ENCODE measurements at regions not wholly inside any gene's neighbourhood (a gene's known extent, or its start where the extent isn't known, plus 50 kb on each side); places are given as distances from the start of the nearest gene placed in this dataset.

DNA sequence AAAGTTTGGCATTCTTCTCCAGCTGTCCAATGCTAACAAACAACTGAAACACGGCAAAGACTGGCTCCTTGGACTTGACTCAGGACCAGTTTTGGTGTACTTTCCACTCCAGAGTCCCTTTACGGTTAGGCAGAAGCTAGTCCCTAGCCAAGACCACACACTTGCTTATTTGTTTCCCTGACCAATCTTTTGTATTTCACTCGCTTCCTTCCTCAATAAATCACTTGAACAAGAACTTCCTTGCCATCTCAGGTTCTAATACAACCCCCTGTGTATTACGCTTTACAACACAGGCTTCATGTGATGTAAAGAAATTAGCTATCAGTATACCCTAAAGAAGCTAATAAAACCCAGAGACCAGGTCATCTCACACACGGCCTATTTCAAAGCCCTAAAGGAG lies 947.5 kb upstream of the CTNND2 start:
- no peak for TF ChIP-seq CTCF (IDR thresholded peaks at IDR 0.05; ENCODE audit: partially characterized antibody, unreplicated experiment)
- DNase-seq: no peak
- no peaks in the 10 kb centered on the region for H3K36me3 Mint-ChIP-seq (ENCODE audit: unreplicated experiment)
- no peaks in the 10 kb centered on the region for H3K27me3 Mint-ChIP-seq (ENCODE audit: unreplicated experiment)
- H3K9me3 Mint-ChIP-seq (ENCODE audit: unreplicated experiment): no peaks in the 10 kb centered on the region
- no peaks in the 10 kb centered on the region for H3K4me1 Mint-ChIP-seq (ENCODE audit: low read depth, unreplicated experiment)
- H3K4me3 Mint-ChIP-seq (ENCODE audit: unreplicated experiment): no peak overlapping the region
- H3K27ac Mint-ChIP-seq (ENCODE audit: unreplicated experiment): no peak overlapping the region

DNA sequence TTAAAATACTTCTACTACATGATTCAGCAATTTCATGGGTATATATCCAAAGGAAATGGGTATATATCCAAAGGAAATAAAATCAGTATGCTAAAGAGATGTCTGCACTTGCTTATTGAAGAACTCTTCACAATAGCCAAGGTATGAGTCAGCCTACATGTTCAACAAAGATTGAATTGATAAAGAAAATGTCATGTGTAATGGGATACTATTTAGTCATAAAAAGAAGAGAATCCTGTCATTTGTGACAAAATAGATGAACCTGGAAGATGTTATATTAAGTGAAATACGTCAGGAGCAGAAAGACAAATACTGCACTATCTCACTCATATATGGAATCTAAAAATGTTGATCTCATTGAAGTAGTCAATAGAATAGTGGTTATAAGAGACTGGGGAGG lies 944.5 kb upstream of the CTNND2 start:
- no peaks in the 10 kb centered on the region for H3K36me3 Mint-ChIP-seq (ENCODE audit: unreplicated experiment)

GRCh38 chr5:12845549-12846159 lies 941.4 kb upstream of the CTNND2 start:
- H3K4me1 Mint-ChIP-seq (ENCODE audit: low read depth, unreplicated experiment): no peaks in the 10 kb centered on the region
- H3K36me3 Mint-ChIP-seq (ENCODE audit: unreplicated experiment): no peaks in the 10 kb centered on the region
- DNase-seq: no peak
- no peaks in the 10 kb centered on the region for H3K9me3 Mint-ChIP-seq (ENCODE audit: unreplicated experiment)
- H3K4me3 Mint-ChIP-seq (ENCODE audit: unreplicated experiment): no peak overlapping the region
- no peak for TF ChIP-seq CTCF (IDR thresholded peaks at IDR 0.05; ENCODE audit: partially characterized antibody, unreplicated experiment)
- H3K27me3 Mint-ChIP-seq (ENCODE audit: unreplicated experiment): no peaks in the 10 kb centered on the region
- H3K27ac Mint-ChIP-seq (ENCODE audit: unreplicated experiment): no peak overlapping the region

More for the DNA sequence above, 944.5 kb upstream of the CTNND2 start:
- no peaks in the 10 kb centered on the region for H3K27me3 Mint-ChIP-seq (ENCODE audit: unreplicated experiment)
- H3K4me1 Mint-ChIP-seq (ENCODE audit: low read depth, unreplicated experiment): no peaks in the 10 kb centered on the region
- no peaks in the 10 kb centered on the region for H3K9me3 Mint-ChIP-seq (ENCODE audit: unreplicated experiment)
- TF ChIP-seq CTCF (IDR thresholded peaks at IDR 0.05; ENCODE audit: partially characterized antibody, unreplicated experiment): no peak
- DNase-seq: no peak
- no peak overlapping the region for H3K27ac Mint-ChIP-seq (ENCODE audit: unreplicated experiment)
- no peak overlapping the region for H3K4me3 Mint-ChIP-seq (ENCODE audit: unreplicated experiment)

DNA sequence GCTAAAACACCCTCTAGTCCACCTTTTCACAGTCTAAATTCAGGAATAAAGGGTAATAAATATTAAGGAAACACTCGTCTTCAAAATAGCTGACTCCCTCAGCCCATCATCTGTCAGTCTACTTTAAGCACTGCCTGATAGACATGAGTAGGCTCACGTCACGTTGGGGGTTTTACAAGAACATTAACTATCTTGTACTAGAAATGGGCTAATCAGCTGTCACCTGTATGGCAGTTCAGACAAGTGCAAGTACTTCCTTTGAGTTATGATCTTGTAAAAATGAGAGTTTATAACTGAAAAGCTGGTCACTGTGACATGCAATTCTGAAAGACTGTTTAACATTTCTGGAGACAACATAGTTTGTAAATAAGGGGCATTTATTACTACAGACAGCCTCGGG lies 936.7 kb upstream of the CTNND2 start:
- TF ChIP-seq CTCF (IDR thresholded peaks at IDR 0.05; ENCODE audit: partially characterized antibody, unreplicated experiment): no peak
- H3K36me3 Mint-ChIP-seq (ENCODE audit: unreplicated experiment): no peaks in the 10 kb centered on the region
- peaks cover 2% of the 10 kb centered on the region for H3K9me3 Mint-ChIP-seq (ENCODE audit: unreplicated experiment)
- H3K4me3 Mint-ChIP-seq (ENCODE audit: unreplicated experiment): no peak overlapping the region
- DNase-seq: no peak
- no peaks in the 10 kb centered on the region for H3K4me1 Mint-ChIP-seq (ENCODE audit: low read depth, unreplicated experiment)
- H3K27me3 Mint-ChIP-seq (ENCODE audit: unreplicated experiment): peaks cover 2% of the 10 kb centered on the region
- no peak overlapping the region for H3K27ac Mint-ChIP-seq (ENCODE audit: unreplicated experiment)

- Mint-ChIP-seq H3K4me1 (ENCODE audit: low read depth, unreplicated experiment) (no peaks in the 10 kb centered on the region), H3K4me3 (ENCODE audit: unreplicated experiment) (no peak overlapping the region), H3K36me3 (ENCODE audit: unreplicated experiment) (no peaks in the 10 kb centered on the region), H3K27me3 (ENCODE audit: unreplicated experiment) (peaks cover 2% of the 10 kb centered on the region), H3K27ac (ENCODE audit: unreplicated experiment) (no peak overlapping the region), H3K9me3 (ENCODE audit: unreplicated experiment) (peaks cover 2% of the 10 kb centered on the region)
- TF ChIP-seq CTCF (IDR thresholded peaks at IDR 0.05; ENCODE audit: partially characterized antibody, unreplicated experiment): no peak
- no peak for DNase-seq
Measured at GRCh38 chr5:12837592-12837991, 933.3 kb upstream of the CTNND2 start.
